RWPE2 (cell line): ENCODE measurements at regions not wholly inside any gene's neighbourhood (a gene's known extent, or its start where the extent isn't known, plus 50 kb on each side); places are given as distances from the start of the nearest gene placed in this dataset.

ENCODE experiments used
- ATAC-seq: fragments of 200-7000 bp; cut with Tn5 transposase; 3 replicates; pipeline ENCODE4 v1.9.1; 2021; ENCODE audit warnings: low read depth
- DNase-seq: peaks from one replicate; pipeline ENCODE4 v3.0.0-alpha.2; 2020; ENCODE audit warnings: low spot score
- H3K27ac ChIP-seq: fragments of 450-650 bp; 2 replicates; pipeline ENCODE4 v1.5.1; 2017; ENCODE audit warnings: mild to moderate bottlenecking; ENCODE audit not compliant: poor library complexity, severe bottlenecking
- H3K27me3 ChIP-seq: fragments of 250-450 bp; sonication (Bioruptor Pico); 2 replicates; pipeline ENCODE4 v1.5.1; 2021; ENCODE audit warnings: mild to moderate bottlenecking, moderate library complexity; ENCODE audit not compliant: insufficient read depth, poor library complexity, severe bottlenecking
- H3K36me3 ChIP-seq: fragments of 250-450 bp; sonication (Bioruptor Pico); 2 replicates; pipeline ENCODE4 v1.5.1; 2020; ENCODE audit warnings: low read depth, mild to moderate bottlenecking, moderate library complexity
- H3K4me1 ChIP-seq: fragments of 250-450 bp; sonication (Bioruptor Pico); 2 replicates; pipeline ENCODE4 v1.5.1; 2021; ENCODE audit warnings: mild to moderate bottlenecking, moderate library complexity; ENCODE audit not compliant: insufficient read depth, poor library complexity, severe bottlenecking
- H3K4me3 ChIP-seq: fragments of 250-450 bp; sonication (Bioruptor Pico); 2 replicates; pipeline ENCODE4 v1.5.1; 2021; ENCODE audit warnings: mild to moderate bottlenecking, moderate library complexity; ENCODE audit not compliant: severe bottlenecking
- H3K9me3 ChIP-seq: fragments of 250-450 bp; sonication (Bioruptor Pico); 2 replicates; pipeline ENCODE4 v1.5.1; 2021; ENCODE audit warnings: mild to moderate bottlenecking, moderate library complexity; ENCODE audit not compliant: severe bottlenecking
- CTCF ChIP-seq: fragments of 450-650 bp; IDR thresholded peaks from one replicate; pipeline ENCODE4 v1.5.1; 2017; ENCODE audit warnings: mild to moderate bottlenecking, moderate library complexity; ENCODE audit not compliant: poor library complexity, severe bottlenecking

GRCh38 chr18:46374850-46375249 is 270.7 kb downstream of the HAUS1 start:
- Histone ChIP-seq H3K4me3 (no peak overlapping the region), H3K4me1 (no peaks in the 10 kb centered on the region), H3K27me3 (no peaks in the 10 kb centered on the region), H3K9me3 (no peaks in the 10 kb centered on the region), H3K36me3 (no peaks in the 10 kb centered on the region), H3K27ac (no peak overlapping the region)
- DNase-seq (no peak), ATAC-seq (no peak)
- no peak for TF ChIP-seq CTCF

GRCh38 chr18:46377557-46377956 is 273.4 kb downstream of the HAUS1 start:
- H3K4me3 ChIP-seq, result no peak overlapping the region
- H3K36me3 ChIP-seq, result no peaks in the 10 kb centered on the region
- no peaks in the 10 kb centered on the region for H3K9me3 ChIP-seq
- H3K27me3 ChIP-seq, result no peaks in the 10 kb centered on the region
- no peak for DNase-seq
- ATAC-seq, result no peak
- no peaks in the 10 kb centered on the region for H3K4me1 ChIP-seq
- TF ChIP-seq CTCF, result no peak
- no peak overlapping the region for H3K27ac ChIP-seq

GRCh38 chr18:46378126-46378863 is 274.1 kb downstream of the HAUS1 start:
- Histone ChIP-seq H3K4me1 (no peaks in the 10 kb centered on the region), H3K36me3 (no peaks in the 10 kb centered on the region), H3K27me3 (no peaks in the 10 kb centered on the region), H3K4me3 (no peak overlapping the region), H3K9me3 (no peaks in the 10 kb centered on the region), H3K27ac (no peak overlapping the region)
- no peak for ATAC-seq
- TF ChIP-seq CTCF, result no peak
- no peak for DNase-seq

- no peak for TF ChIP-seq CTCF
- no peaks in the 10 kb centered on the region for H3K36me3 ChIP-seq
- no peaks in the 10 kb centered on the region for H3K4me1 ChIP-seq
- no peak overlapping the region for H3K4me3 ChIP-seq
- no peak for DNase-seq
- no peaks in the 10 kb centered on the region for H3K27me3 ChIP-seq
- no peak overlapping the region for H3K27ac ChIP-seq
- H3K9me3 ChIP-seq, result no peaks in the 10 kb centered on the region
- no peak for ATAC-seq
Observed at GRCh38 chr18:46378864-46379207, 274.7 kb downstream of the HAUS1 start.

- no peak for TF ChIP-seq CTCF
- Histone ChIP-seq H3K9me3 (no peaks in the 10 kb centered on the region), H3K27ac (no peak overlapping the region), H3K36me3 (no peaks in the 10 kb centered on the region), H3K4me1 (no peaks in the 10 kb centered on the region), H3K27me3 (no peaks in the 10 kb centered on the region), H3K4me3 (no peak overlapping the region)
- ATAC-seq (no peak), DNase-seq (no peak)
Observed at GRCh38 chr18:46379323-46379950, 275.3 kb downstream of the HAUS1 start.
